CD4-positive, alpha-beta T cell treated with Interferon gamma for 1 hour (primary cell): ENCODE measurements at regions not wholly inside any gene's neighbourhood (a gene's known extent, or its start where the extent isn't known, plus 50 kb on each side); places are given as distances from the start of the nearest gene placed in this dataset.

ENCODE experiments used
- DNase-seq: peaks from one replicate; pipeline ENCODE4 v3.0.0-alpha.2; 2020

DNA sequence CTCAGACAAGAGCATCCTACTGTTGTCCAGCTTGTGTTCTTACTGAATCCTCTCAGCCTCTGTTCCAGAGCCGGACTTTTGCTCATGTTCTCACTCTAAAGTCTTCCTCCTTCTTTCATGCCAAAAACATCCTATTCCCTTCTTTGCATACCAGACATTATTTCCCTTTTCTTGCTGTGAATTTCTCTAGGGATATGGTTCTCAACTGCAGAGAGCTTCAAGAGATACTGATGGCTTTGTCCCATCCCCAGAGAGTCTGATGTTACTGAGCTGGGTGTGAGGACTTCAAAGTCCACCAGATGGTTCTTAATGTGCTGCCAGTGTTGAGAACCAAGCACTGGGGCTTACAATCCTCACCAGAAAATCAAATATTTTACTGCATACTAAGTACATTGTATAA, 98.6 kb upstream of the FER start:
- DNase-seq, result no peak

DNA sequence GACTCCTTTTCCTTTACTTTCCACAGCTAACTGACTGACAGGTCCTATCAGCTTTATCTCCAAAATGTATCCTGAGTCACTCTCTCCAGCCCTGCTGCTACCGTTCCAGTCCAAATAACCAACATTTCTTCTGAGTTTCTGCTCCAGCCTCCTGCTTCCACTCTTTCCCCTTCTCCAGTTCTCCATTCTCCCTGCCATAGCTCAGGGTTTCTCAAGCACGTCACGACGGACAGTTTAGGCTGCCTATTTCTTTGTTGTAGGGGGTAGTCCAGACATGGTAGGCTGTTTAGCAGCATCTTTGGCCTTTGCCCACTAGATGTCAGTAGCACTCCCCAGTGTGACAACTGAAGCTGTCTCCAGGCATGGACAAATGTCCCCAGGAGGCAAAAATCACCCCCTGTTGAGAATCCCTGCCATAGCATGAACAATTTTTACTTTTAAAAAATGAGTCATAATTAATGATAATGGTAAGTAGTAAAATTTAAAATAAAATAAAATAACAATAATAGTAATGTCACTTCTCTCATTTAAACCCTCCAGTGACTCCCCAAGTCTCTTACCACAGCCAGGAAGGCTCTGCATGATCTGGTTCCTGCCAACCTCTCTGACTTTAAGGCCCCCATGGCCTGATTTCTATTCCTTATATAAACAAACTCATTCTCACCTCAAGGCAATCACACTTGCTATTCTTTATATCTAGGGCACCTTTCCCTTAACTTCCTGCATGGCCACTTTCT, 105.4 kb upstream of the FER start:
- DNase-seq, result peak; percentile 36

GRCh38 chr5:108641596-108641995, 106.1 kb upstream of the FER start:
- no peak for DNase-seq

GRCh38 chr5:108639366-108639765, 108.3 kb upstream of the FER start:
- no peak for DNase-seq

DNA sequence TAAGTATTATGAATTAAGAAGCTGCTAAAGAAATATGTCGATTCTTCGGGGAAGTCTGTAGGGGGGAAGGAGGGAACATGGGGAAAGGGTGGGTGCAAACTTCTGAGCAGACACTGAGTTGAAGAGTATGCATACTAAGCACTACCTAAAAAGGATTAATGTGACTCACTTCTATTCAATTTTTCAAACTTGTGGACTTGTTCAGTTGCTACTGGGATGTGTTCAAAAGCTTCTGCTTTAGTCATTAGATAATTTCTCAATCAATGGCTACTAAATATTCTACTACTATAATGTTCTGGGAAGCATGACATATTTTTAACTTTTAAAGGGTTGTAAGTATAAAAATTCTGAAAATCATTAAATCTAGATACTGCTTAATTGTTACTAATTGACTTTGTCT, 109.7 kb upstream of the FER start:
- DNase-seq, result no peak

- DNase-seq, result no peak
Observed at GRCh38 chr5:108637134-108637533, 110.6 kb upstream of the FER start.

DNA sequence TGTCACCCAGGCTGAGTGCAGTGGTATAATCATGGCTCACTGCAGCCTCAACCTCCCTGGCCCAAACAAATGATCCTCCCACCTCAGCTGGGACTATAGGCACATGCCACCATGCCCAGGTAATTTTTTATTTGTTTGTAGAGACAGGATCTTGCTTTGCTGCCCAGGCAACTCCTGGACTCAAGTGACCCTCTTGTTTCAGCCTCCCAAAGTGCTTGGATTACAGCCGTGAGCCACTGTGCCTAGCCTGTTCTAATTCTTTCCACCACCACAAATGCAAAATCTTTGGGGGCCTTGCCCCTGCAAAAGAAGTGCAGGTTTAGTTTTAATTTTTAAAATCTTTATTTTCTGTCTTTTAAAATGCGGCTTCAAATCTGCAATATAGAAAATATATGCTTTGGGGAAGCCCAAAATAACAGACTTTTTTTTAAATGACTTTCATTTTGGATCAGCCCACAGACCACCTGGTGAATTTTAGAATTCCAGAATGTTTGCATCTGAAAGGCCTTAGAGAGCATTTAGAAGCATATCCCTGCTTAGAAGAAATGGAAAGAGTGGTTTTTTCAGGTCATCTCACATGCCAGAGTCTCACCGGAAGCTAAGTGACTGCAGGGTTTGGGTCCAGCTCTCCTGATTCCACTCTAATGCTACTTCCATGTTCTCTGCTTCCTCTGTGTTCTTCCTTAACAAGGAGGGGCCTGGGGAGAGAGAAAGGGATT, 111.4 kb upstream of the FER start:
- DNase-seq, result no peak

DNA sequence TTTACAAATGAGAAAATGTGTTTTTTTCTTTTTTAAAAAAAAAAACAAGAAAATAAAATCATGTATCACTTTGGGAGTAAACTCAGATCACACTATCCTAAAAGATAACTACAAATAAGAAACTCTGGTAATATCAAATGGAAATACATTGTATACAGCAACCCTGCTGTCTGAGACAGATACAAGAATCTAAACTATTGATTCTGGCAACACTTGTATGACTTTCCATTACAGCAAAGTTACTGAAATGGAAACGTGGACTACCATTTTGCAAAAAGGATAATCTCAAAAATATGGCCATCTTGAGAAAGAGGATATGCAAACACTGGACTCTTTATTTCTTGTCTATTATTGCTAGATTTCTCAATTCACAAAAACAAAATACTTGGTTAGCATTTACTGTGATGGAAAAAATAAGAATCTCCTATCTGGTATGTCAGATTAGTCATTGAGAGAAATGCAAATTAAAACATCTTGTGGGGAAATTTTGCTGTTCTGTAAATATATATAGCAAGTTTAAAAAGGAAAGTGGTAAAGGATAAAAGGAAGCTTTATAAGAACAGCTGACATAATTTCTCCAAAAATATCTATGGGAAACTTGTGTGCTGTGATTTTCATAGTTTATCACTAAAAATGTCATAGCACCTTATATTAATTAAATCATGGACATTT, 112.9 kb upstream of the FER start:
- no peak for DNase-seq

DNA sequence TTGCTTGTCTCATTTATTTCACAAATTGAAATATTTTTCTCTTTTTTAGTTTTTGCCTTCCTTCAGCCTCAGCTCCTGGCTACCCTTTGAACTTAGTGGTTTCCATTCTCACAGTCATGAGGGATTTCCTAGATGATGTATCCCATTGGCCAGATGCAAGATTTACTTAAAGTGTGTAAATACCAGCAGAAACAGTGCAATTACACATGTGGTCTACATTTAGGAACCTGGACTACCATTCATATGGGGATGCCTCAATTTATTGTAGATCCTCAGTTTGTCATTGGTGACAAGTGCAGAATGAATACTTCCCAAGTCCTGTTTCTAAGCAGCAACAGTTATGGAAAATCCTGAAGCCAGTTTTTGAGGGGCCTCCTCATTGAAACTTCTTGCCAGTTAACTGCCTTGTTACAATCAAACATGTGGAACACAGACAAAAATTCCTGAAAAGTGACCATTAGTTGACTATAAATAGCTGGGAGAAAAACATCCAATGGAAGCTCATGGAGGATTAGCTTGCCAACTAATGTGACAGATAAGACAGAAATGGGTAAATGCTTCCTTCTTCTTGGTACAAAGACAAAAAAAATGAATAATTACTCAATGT, 113.6 kb upstream of the FER start:
- DNase-seq, result no peak

GRCh38 chr5:108629779-108630528, 117.7 kb upstream of the FER start:
- DNase-seq, result no peak

DNA sequence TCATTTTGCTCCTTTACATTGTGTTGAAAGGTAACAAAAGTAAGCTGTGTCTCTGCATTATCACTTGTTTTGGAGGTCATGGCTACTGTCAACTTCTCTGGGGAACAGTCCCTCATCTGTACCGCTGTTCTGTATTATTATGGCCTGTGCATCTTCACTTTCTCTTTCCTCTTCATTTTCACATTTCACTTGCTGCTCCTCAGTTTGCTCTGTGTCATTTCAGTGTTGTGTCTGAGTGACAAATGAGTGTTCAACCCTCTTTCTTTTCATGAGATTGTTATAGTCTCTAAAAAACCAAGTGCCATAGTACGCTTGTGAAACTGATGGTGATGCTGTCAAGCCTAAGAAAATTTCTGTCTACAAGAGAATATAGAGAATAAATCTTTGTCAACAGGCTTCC, 122.0 kb upstream of the FER start:
- no peak for DNase-seq

- DNase-seq, result no peak
Observed at GRCh38 chr5:108623826-108624225, 123.9 kb upstream of the FER start.

GRCh38 chr5:108620516-108620915, 127.2 kb upstream of the FER start:
- no peak for DNase-seq

DNA sequence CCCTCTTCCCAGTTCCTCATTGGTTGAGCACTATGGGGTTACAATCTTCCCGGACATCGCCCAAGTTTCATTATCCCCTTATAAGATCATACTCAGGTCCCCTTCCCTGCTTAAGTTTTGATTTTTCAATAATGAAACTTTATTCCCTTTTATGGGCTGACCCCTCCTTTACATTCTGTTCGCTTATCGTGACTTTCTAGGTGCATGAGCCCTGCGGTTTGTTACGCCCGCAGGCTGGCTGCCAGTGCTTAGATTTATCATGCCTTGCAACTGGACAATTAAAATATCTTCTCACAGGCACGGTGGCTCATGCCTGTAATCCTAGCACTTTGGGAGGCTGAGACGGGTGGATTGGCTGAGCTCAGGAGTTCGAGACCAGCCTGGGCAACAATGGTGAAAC, 127.9 kb upstream of the FER start:
- no peak for DNase-seq

DNA sequence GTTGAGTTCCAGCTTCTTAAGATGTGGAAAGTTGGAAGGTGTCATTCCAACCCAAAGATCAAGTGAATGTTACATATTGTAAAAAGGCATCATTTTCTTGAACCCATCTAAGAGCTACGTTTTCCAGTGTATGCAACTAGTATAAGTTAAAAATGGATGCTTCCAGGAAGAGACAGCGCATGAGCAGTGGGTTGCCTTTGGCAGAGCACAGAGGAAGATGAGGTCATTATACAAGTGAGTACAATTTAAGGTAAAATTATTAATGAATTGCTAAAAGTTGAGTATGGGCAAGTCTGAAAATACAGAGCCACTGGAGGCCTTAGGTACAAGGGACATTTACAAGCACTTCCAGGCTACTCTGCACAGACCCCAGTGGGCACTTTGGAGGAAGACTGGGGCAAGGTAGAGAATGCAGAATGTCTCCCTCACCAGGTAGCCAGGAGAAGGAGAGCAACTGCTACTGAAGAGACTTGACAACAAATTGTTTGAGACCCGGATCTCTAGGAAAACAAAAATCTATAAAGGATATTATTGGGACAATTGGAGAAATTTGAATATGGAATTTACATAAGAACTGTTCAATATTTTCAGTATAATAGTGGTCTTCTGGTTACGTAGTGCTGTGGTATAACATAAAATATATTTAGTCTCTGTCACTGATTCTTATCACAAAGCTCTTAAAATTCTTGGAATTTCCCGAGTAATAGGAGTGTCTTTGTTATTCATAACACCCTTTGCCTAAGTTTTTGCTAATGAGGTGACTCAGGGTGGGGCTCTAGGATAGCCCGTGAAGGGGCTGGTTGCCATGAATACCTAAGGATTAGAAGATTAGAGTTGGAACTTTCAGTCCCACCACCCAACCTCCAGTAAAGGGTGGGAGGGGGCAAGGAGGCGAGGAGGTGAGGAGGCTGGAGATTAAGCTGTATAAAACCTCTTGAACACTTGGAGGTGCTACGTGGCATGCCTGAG, 129.9 kb upstream of the FER start:
- DNase-seq, result no peak

- no peak for DNase-seq
Observed at GRCh38 chr5:108615216-108615615, 132.5 kb upstream of the FER start.

- DNase-seq, result no peak
Observed at GRCh38 chr5:108607421-108607820, 140.3 kb upstream of the FER start.

DNA sequence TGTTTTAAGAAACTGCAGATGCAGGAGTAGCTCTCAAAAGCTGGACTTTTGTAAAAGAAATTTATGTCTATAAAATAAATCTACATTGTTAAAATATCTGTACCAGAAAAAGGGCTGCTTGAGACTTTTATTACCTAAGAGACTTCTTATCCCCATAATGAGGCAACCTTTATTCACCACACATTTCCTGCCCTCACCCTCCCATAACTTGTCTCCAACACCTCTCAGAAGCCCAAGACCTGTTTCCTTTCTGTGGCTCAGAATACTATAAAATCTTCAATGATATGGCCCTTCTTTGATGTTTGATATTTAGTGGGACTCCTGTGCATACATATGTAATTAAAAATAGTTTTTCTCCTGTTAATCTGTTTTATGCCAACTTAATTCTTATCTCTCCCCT, 141.5 kb upstream of the FER start:
- no peak for DNase-seq

DNA sequence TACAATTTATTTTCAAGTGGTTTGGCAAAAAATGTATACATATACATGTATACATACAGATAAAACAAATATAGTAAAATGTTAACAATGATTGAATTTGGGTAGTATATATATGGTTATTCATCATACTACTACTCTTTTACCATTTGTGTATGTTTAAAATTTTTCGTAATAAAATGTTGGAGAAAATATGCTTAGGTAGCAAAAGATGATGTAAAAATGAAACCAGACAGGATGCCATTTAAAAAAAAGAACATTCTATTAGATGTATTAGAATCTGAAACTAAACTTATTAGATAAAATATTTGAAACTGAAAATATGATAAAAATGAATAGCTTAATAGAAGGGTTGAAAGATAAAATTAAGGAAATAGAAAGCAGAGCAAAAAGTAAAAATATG, 144.9 kb upstream of the FER start:
- no peak for DNase-seq

GRCh38 chr5:108590799-108591198, 156.9 kb upstream of the FER start:
- no peak for DNase-seq

- no peak for DNase-seq
Observed at GRCh38 chr5:108588323-108588722, 159.4 kb upstream of the FER start.

GRCh38 chr5:108587821-108588220, 159.9 kb upstream of the FER start:
- no peak for DNase-seq
